Smooth muscle cell (in vitro differentiated cells): ENCODE measurements at regions not wholly inside any gene's neighbourhood (a gene's known extent, or its start where the extent isn't known, plus 50 kb on each side); places are given as distances from the start of the nearest gene placed in this dataset.

Experiments
- DNase-seq: peaks from one replicate; lab custom pipeline; 2025; ENCODE audit not compliant: unreplicated experiment; lab: John Stamatoyannopoulos, UW
- H2AFZ ChIP-seq: fragments of 200-600 bp; sonication (generic); 2 replicates; pipeline ENCODE4 v1.6.0; 2016; ENCODE audit warnings: antibody characterized with exemption, low read depth, mild to moderate bottlenecking
- H3F3A ChIP-seq: fragments of 200-600 bp; sonication (generic); 2 replicates; pipeline ENCODE4 v1.6.0; 2017; ENCODE audit warnings: antibody characterized with exemption, low read depth
- H3K27ac ChIP-seq: fragments of 200-600 bp; sonication (generic); 2 replicates; pipeline ENCODE4 v1.5.1; 2016; ENCODE audit warnings: low read depth, mild to moderate bottlenecking
- H3K27me3 ChIP-seq: fragments of 200-600 bp; sonication (generic); 2 replicates; pipeline ENCODE4 v1.6.1; 2016; ENCODE audit warnings: low read depth, mild to moderate bottlenecking
- H3K36me3 ChIP-seq: fragments of 200-600 bp; sonication (generic); 2 replicates; pipeline ENCODE4 v1.5.1; 2016; ENCODE audit warnings: low read depth
- H3K4me1 ChIP-seq: fragments of 200-600 bp; sonication (generic); 2 replicates; pipeline ENCODE4 v1.5.1; 2016; ENCODE audit warnings: low read depth
- H3K4me2 ChIP-seq: fragments of 200-600 bp; sonication (generic); 2 replicates; pipeline ENCODE4 v1.6.0; 2016; ENCODE audit warnings: mild to moderate bottlenecking
- H3K4me3 ChIP-seq: fragments of 200-600 bp; sonication (generic); 2 replicates; pipeline ENCODE4 v1.5.1; 2016; ENCODE audit warnings: mild to moderate bottlenecking
- H3K79me2 ChIP-seq: fragments of 200-600 bp; sonication (generic); 2 replicates; pipeline ENCODE4 v1.6.0; 2016; ENCODE audit warnings: low read depth, mild to moderate bottlenecking
- H3K9ac ChIP-seq: fragments of 200-600 bp; sonication (generic); 2 replicates; pipeline ENCODE4 v1.6.0; 2016; ENCODE audit warnings: low read depth
- H3K9me3 ChIP-seq: fragments of 200-600 bp; sonication (generic); replicated peaks from 2 replicates; pipeline ENCODE4 v1.5.1; 2016; ENCODE audit warnings: low read depth
- H4K20me1 ChIP-seq: fragments of 200-600 bp; sonication (generic); 2 replicates; pipeline ENCODE4 v1.6.0; 2016; ENCODE audit warnings: low read depth
- CTCF ChIP-seq: fragments of 200-600 bp; sonication (generic); IDR thresholded peaks from 2 replicates; pipeline ENCODE4 v1.5.1; 2017; ENCODE audit warnings: borderline replicate concordance, mild to moderate bottlenecking, antibody characterized with exemption; ENCODE audit not compliant: insufficient read depth, poor library complexity, severe bottlenecking
- WGBS: methylation state at CpG from one replicate; pipeline ENCODE4 v1.1.7; 2016; ENCODE audit warnings: low lambda C conversion rate; 5-methylcytosine and 5-hydroxymethylcytosine counted together

GRCh38 chr2:603869-604268, 73.3 kb downstream of the TMEM18 start:
- TF ChIP-seq CTCF = no peak
- no peaks in the 10 kb centered on the region for H3F3A ChIP-seq
- H3K4me2 ChIP-seq = no peak overlapping the region
- no peak overlapping the region for H3K27ac ChIP-seq
- H3K27me3 ChIP-seq = no peaks in the 10 kb centered on the region
- H3K9ac ChIP-seq = no peak overlapping the region
- no peak for DNase-seq
- H3K36me3 ChIP-seq = no peaks in the 10 kb centered on the region
- H3K4me3 ChIP-seq = no peak overlapping the region
- no peaks in the 10 kb centered on the region for H3K9me3 ChIP-seq
- H4K20me1 ChIP-seq = no peaks in the 10 kb centered on the region
- H2AFZ ChIP-seq = no peak overlapping the region
- H3K79me2 ChIP-seq = no peaks in the 10 kb centered on the region
- H3K4me1 ChIP-seq = no peaks in the 10 kb centered on the region
- 82% methylated on average over 8 of the region's 8 CpGs for WGBS

GRCh38 chr2:603427-603826, 73.8 kb downstream of the TMEM18 start:
- Histone ChIP-seq H4K20me1 (no peaks in the 10 kb centered on the region), H3K4me3 (no peak overlapping the region), H3K36me3 (no peaks in the 10 kb centered on the region), H3K27ac (no peak overlapping the region), H3F3A (no peaks in the 10 kb centered on the region), H3K9me3 (no peaks in the 10 kb centered on the region), H3K79me2 (no peaks in the 10 kb centered on the region), H3K27me3 (no peaks in the 10 kb centered on the region), H3K9ac (no peak overlapping the region), H3K4me2 (no peak overlapping the region), H3K4me1 (no peaks in the 10 kb centered on the region), H2AFZ (no peak overlapping the region)
- DNase-seq = no peak
- 88% methylated on average over 5 of the region's 5 CpGs for WGBS
- TF ChIP-seq CTCF = no peak

- Histone ChIP-seq H3K4me2 (no peak overlapping the region), H3K27ac (no peak overlapping the region), H3K27me3 (no peaks in the 10 kb centered on the region), H3K9ac (no peak overlapping the region), H3K36me3 (no peaks in the 10 kb centered on the region), H3K79me2 (no peaks in the 10 kb centered on the region), H3F3A (no peaks in the 10 kb centered on the region), H2AFZ (no peak overlapping the region), H3K9me3 (no peaks in the 10 kb centered on the region), H3K4me1 (no peaks in the 10 kb centered on the region), H4K20me1 (no peaks in the 10 kb centered on the region), H3K4me3 (no peak overlapping the region)
- no peak for DNase-seq
- TF ChIP-seq CTCF = no peak
- WGBS = 87% methylated on average over 14 of the region's 14 CpGs
Measured at GRCh38 chr2:602571-603359, 74.4 kb downstream of the TMEM18 start.

GRCh38 chr2:601806-602455, 75.3 kb downstream of the TMEM18 start:
- no peak overlapping the region for H3K4me3 ChIP-seq
- no peaks in the 10 kb centered on the region for H3K79me2 ChIP-seq
- no peak overlapping the region for H3K27ac ChIP-seq
- TF ChIP-seq CTCF = no peak
- H3K9ac ChIP-seq = no peak overlapping the region
- no peaks in the 10 kb centered on the region for H3K9me3 ChIP-seq
- WGBS = 90% methylated on average over 29 of the region's 29 CpGs
- H3K4me1 ChIP-seq = no peaks in the 10 kb centered on the region
- no peak for DNase-seq
- H2AFZ ChIP-seq = no peak overlapping the region
- no peaks in the 10 kb centered on the region for H4K20me1 ChIP-seq
- no peak overlapping the region for H3K4me2 ChIP-seq
- no peaks in the 10 kb centered on the region for H3F3A ChIP-seq
- H3K27me3 ChIP-seq = no peaks in the 10 kb centered on the region
- H3K36me3 ChIP-seq = no peaks in the 10 kb centered on the region
